ENCODE measurements at regions not wholly inside any gene's neighbourhood (a gene's known extent, or its start where the extent isn't known, plus 50 kb on each side); places are given as distances from the start of the nearest gene placed in this dataset.

DNA sequence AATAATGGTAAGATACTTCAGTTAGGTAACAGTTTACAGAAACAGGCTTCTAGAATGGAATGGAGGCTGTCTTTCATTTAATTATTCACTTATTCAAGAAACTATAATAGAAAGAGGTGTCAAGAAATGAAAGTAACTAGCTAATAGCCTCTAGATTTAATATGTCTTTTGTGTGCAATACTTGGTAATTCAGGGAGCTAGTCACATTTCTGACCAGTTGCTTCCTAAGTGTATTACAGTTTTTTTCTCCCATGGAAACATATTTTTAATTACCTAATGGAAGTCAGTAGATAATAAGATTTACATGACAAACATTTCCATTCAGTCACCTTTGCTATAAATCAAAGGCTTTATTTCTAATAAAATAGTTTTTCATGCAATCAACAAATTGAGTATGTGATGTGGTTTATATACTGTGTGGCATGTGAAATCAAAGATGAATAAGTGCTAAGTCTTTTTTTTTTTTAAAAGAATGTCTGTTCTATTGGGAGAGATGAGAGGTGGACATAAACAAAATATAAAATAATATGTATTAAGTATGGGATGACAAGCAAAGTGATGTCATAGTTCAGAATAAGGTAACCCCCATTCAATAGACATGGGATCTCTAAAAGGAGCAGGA is 985.7 kb downstream of the SQOR start:
- no peak overlapping the region for H4K91ac ChIP-seq (ENCODE audit: insufficient read length, low read depth, low read length)
- peaks cover 14 to 16% of the 10 kb centered on the region in 2 experiments for H3K9me3 Mint-ChIP-seq
- H3K27me3 ChIP-seq (ENCODE audit: insufficient read depth, low read length), result no peaks in the 10 kb centered on the region
- no peak for TF ChIP-seq CTCF (conservative IDR thresholded peaks at IDR 0.05)
- no peak overlapping the region for H2BK20ac ChIP-seq (ENCODE audit: low read depth, low read length, poor library complexity, severe bottlenecking)
- H3K4me1 ChIP-seq (ENCODE audit: insufficient read depth, low read length), result no peaks in the 10 kb centered on the region
- no peaks in the 10 kb centered on the region for H3K23me2 ChIP-seq (ENCODE audit: insufficient read length, low read depth, low read length, poor library complexity, severe bottlenecking)
- H3K27me3 Mint-ChIP-seq (ENCODE audit: low read depth), result no peaks in the 10 kb centered on the region; the same call in 1 of the 2 replicates
- H3K23ac ChIP-seq (ENCODE audit: insufficient read length, low read depth, low read length), result no peak overlapping the region
- no peak overlapping the region for H2BK15ac ChIP-seq (ENCODE audit: low read depth, low read length)
- no peaks in the 10 kb centered on the region for H3K9me3 ChIP-seq (ENCODE audit: control insufficient read depth, low read depth, low read length)
- H2BK120ac ChIP-seq (ENCODE audit: low read depth, low read length, poor library complexity, severe bottlenecking), result no peak overlapping the region
- H2BK12ac ChIP-seq (ENCODE audit: insufficient read length, low read depth, low read length), result no peak overlapping the region
- H3K4ac ChIP-seq (ENCODE audit: low read depth, low read length), result no peak overlapping the region
- H3K4me2 ChIP-seq (ENCODE audit: insufficient read depth, insufficient read length, low read length), result no peak overlapping the region
- H2AK5ac ChIP-seq (ENCODE audit: insufficient read length, low read length), result no peak overlapping the region
- H3K14ac ChIP-seq (ENCODE audit: insufficient read depth, low read length), result no peak overlapping the region
- peaks cover 6 to 9% (median 7%) of the 10 kb centered on the region in 3 experiments for H3K36me3 Mint-ChIP-seq (ENCODE audit: insufficient read depth in 1 of 3, low read depth in 3 of 3)
- no peaks in the 10 kb centered on the region for H3K79me1 ChIP-seq (ENCODE audit: insufficient read depth, low read depth, low read length, poor library complexity, severe bottlenecking)
- H3T11ph ChIP-seq (ENCODE audit: low read length), result no peak overlapping the region
- DNase-seq, result no peak
- no peak overlapping the region for H3K18ac ChIP-seq (ENCODE audit: insufficient read length, low read depth, low read length)
- no peaks in the 10 kb centered on the region for H3K4me1 Mint-ChIP-seq
- no peak overlapping the region for H3K27ac Mint-ChIP-seq
- H2AFZ ChIP-seq (ENCODE audit: low read length), result no peak overlapping the region
- no peak overlapping the region for H4K8ac ChIP-seq (replicated peaks; ENCODE audit: insufficient read length, low read depth, low read length)
- H3K27ac ChIP-seq (ENCODE audit: insufficient read length, low read depth, low read length), result no peak overlapping the region
- H3K56ac ChIP-seq (ENCODE audit: insufficient read length, low read depth, low read length), result no peak overlapping the region
- H4K20me1 ChIP-seq (ENCODE audit: control insufficient read depth, insufficient read depth, insufficient read length), result no peaks in the 10 kb centered on the region
- no peak overlapping the region for H3K4me3 Mint-ChIP-seq
- H3K9ac ChIP-seq (ENCODE audit: extremely low read depth, insufficient read length, low read length), result no peak overlapping the region
- H4K5ac ChIP-seq (ENCODE audit: insufficient read length, low read depth, low read length), result no peak overlapping the region
- no peaks in the 10 kb centered on the region for H3K79me2 ChIP-seq (ENCODE audit: insufficient read depth, low read length)
- no peak overlapping the region for H2BK5ac ChIP-seq (ENCODE audit: insufficient read length, low read length)

All from H9 (cell line).